IPS-NIHi11 (cell line): ENCODE measurements at regions not wholly inside any gene's neighbourhood (a gene's known extent, or its start where the extent isn't known, plus 50 kb on each side); places are given as distances from the start of the nearest gene placed in this dataset.
"Not testable (repeated sequence)": the region's sequence is repeated elsewhere in the genome, so short reads cannot be mapped to it uniquely, and the experiment has no call there.

Source experiments
- DNase-seq: peaks from one replicate; pipeline ENCODE4 v3.0.0; 2012; ENCODE audit warnings: mixed read lengths, low spot score

GRCh38 chr3:153029350-153029749 lies 132.7 kb upstream of the RAP2B start:
- no peak for DNase-seq

- no peak for DNase-seq
Measured at GRCh38 chr3:153032891-153033290, 129.1 kb upstream of the RAP2B start.

GRCh38 chr3:153036846-153037245 lies 125.2 kb upstream of the RAP2B start:
- no peak for DNase-seq

- DNase-seq = no peak
Measured at GRCh38 chr3:153038367-153038766, 123.7 kb upstream of the RAP2B start.

GRCh38 chr3:153038779-153039178 lies 123.2 kb upstream of the RAP2B start:
- no peak for DNase-seq

- no peak for DNase-seq
Measured at GRCh38 chr3:153041181-153041580, 120.8 kb upstream of the RAP2B start.

GRCh38 chr3:153042088-153042487 lies 119.9 kb upstream of the RAP2B start:
- no peak for DNase-seq

- DNase-seq = no peak
Measured at GRCh38 chr3:153043729-153044328, 118.2 kb upstream of the RAP2B start.

GRCh38 chr3:153045150-153045549 lies 116.9 kb upstream of the RAP2B start:
- no peak for DNase-seq

GRCh38 chr3:153050978-153051377 lies 111.0 kb upstream of the RAP2B start:
- no peak for DNase-seq

- DNase-seq = no peak
Measured at GRCh38 chr3:153051427-153052095, 110.5 kb upstream of the RAP2B start.

- no peak for DNase-seq
Measured at GRCh38 chr3:153052096-153052460, 109.9 kb upstream of the RAP2B start.

GRCh38 chr3:153055217-153055616 lies 106.8 kb upstream of the RAP2B start:
- DNase-seq = no peak

GRCh38 chr3:153055779-153056178 lies 106.2 kb upstream of the RAP2B start:
- no peak for DNase-seq

- not testable (repeated sequence) for DNase-seq
Measured at GRCh38 chr3:153058031-153058688, 103.9 kb upstream of the RAP2B start.

- DNase-seq = no peak
Measured at GRCh38 chr3:153060346-153060745, 101.7 kb upstream of the RAP2B start.

- no peak for DNase-seq
Measured at GRCh38 chr3:153061938-153062528, 100.0 kb upstream of the RAP2B start.

- no peak for DNase-seq
Measured at GRCh38 chr3:153063337-153063736, 98.7 kb upstream of the RAP2B start.

GRCh38 chr3:153066983-153067382 lies 95.0 kb upstream of the RAP2B start:
- no peak for DNase-seq

GRCh38 chr3:153069598-153070510 lies 92.2 kb upstream of the RAP2B start:
- DNase-seq = no peak

GRCh38 chr3:153070511-153070868 lies 91.5 kb upstream of the RAP2B start:
- DNase-seq = no peak

GRCh38 chr3:153072382-153072781 lies 89.6 kb upstream of the RAP2B start:
- DNase-seq = no peak
